Nephron progenitor cell (in vitro differentiated cells): ENCODE measurements at regions not wholly inside any gene's neighbourhood (a gene's known extent, or its start where the extent isn't known, plus 50 kb on each side); places are given as distances from the start of the nearest gene placed in this dataset.

Experiments
- DNase-seq: peaks from one replicate; pipeline ENCODE4 v3.0.0; 2021
- H3K27ac Mint-ChIP-seq: 2 replicates; pipeline ENCODE4 v1.8.0; 2021; ENCODE audit warnings: mild to moderate bottlenecking, moderate library complexity, mixed read lengths
- H3K27me3 Mint-ChIP-seq: 2 replicates; pipeline ENCODE4 v1.8.0; 2021; ENCODE audit warnings: mild to moderate bottlenecking, low read depth, mixed read lengths; ENCODE audit not compliant: poor library complexity
- H3K36me3 Mint-ChIP-seq: 2 replicates; pipeline ENCODE4 v1.8.0; 2021; ENCODE audit warnings: low read depth, mixed read lengths
- H3K4me1 Mint-ChIP-seq: 2 replicates; pipeline ENCODE4 v1.8.0; 2021; ENCODE audit warnings: mixed read lengths
- H3K4me3 Mint-ChIP-seq: 2 replicates; pipeline ENCODE4 v1.8.0; 2021; ENCODE audit warnings: mild to moderate bottlenecking, moderate library complexity, mixed read lengths
- H3K9me3 Mint-ChIP-seq: 2 replicates; pipeline ENCODE4 v1.8.0; 2021; ENCODE audit warnings: mild to moderate bottlenecking, moderate library complexity, mixed read lengths
- TF ChIP-seq, protein P1 (sequence below): fragments of 200-600 bp; sonication (generic); IDR thresholded peaks from 2 replicates; pipeline ENCODE4 v1.5.0; 2021; ENCODE audit warnings: antibody characterized with exemption

- no peak for DNase-seq
- H3K36me3 Mint-ChIP-seq = no peaks in the 10 kb centered on the region
- TF ChIP-seq, protein P1, sequence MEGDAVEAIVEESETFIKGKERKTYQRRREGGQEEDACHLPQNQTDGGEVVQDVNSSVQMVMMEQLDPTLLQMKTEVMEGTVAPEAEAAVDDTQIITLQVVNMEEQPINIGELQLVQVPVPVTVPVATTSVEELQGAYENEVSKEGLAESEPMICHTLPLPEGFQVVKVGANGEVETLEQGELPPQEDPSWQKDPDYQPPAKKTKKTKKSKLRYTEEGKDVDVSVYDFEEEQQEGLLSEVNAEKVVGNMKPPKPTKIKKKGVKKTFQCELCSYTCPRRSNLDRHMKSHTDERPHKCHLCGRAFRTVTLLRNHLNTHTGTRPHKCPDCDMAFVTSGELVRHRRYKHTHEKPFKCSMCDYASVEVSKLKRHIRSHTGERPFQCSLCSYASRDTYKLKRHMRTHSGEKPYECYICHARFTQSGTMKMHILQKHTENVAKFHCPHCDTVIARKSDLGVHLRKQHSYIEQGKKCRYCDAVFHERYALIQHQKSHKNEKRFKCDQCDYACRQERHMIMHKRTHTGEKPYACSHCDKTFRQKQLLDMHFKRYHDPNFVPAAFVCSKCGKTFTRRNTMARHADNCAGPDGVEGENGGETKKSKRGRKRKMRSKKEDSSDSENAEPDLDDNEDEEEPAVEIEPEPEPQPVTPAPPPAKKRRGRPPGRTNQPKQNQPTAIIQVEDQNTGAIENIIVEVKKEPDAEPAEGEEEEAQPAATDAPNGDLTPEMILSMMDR = no peak
- peaks cover 4% of the 10 kb centered on the region for H3K27me3 Mint-ChIP-seq
- no peak overlapping the region for H3K27ac Mint-ChIP-seq
- H3K4me3 Mint-ChIP-seq = no peak overlapping the region
- peaks cover 5% of the 10 kb centered on the region for H3K4me1 Mint-ChIP-seq
- peaks cover 3% of the 10 kb centered on the region for H3K9me3 Mint-ChIP-seq
These were observed 875.4 kb upstream of the PRKX start for GRCh38 chrX:4588893-4589292.

DNA sequence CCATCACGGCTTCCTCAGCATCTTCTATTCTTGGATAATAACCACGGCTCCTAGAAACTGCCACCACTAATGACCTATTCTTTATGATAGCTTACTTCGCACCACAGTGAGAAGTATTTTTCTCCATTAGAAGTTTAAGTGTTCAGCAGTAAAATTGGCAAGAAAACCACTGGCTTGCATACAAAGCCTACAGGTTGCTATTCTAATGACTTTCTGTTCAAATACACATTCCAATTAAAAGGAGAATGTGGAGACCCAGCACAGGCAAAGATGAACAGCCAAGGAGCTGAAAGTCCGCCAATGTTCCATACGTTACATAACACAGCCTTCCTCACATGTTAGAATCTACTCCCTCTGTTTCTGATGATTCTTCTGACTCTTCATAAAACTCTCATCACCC, 875.0 kb upstream of the PRKX start:
- Mint-ChIP-seq H3K27me3 (peaks cover 4% of the 10 kb centered on the region), H3K4me1 (peaks cover 5% of the 10 kb centered on the region), H3K9me3 (peaks cover 3% of the 10 kb centered on the region), H3K4me3 (no peak overlapping the region), H3K36me3 (no peaks in the 10 kb centered on the region), H3K27ac (no peak overlapping the region)
- TF ChIP-seq, protein P1 = no peak
- no peak for DNase-seq

DNA sequence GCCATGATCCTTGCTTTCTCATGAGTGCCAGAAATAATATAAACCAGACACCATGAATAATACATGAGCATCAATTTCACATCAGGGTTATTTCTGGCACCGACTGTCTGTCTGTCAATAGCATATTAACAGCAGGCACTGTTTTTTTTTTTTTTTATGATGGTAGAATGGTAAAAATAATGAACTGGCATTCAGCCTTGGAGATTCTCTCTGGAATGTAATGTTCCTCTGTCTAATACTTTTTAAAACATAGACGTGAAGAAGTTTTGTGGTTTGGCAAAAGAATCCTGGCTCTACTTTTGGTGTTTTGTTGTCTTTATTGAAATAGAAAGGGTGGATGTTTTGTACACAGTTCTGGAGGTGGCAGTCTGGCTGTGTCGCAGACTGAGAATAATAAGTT, 874.6 kb upstream of the PRKX start:
- H3K9me3 Mint-ChIP-seq = peaks cover 3% of the 10 kb centered on the region
- H3K36me3 Mint-ChIP-seq = no peaks in the 10 kb centered on the region
- H3K4me1 Mint-ChIP-seq = peaks cover 5% of the 10 kb centered on the region
- H3K4me3 Mint-ChIP-seq = no peak overlapping the region
- TF ChIP-seq, protein P1 = no peak
- DNase-seq = no peak
- peaks cover 4% of the 10 kb centered on the region for H3K27me3 Mint-ChIP-seq
- H3K27ac Mint-ChIP-seq = no peak overlapping the region

- H3K4me1 Mint-ChIP-seq = peaks cover 7% of the 10 kb centered on the region
- TF ChIP-seq, protein P1 = no peak
- DNase-seq = no peak
- no peaks in the 10 kb centered on the region for H3K27me3 Mint-ChIP-seq
- peaks cover 6% of the 10 kb centered on the region for H3K9me3 Mint-ChIP-seq
- no peaks in the 10 kb centered on the region for H3K36me3 Mint-ChIP-seq
- H3K4me3 Mint-ChIP-seq = no peak overlapping the region
- peak overlapping the region; percentile 46 for H3K27ac Mint-ChIP-seq
These were observed 866.5 kb upstream of the PRKX start for GRCh38 chrX:4579999-4580398.

- Mint-ChIP-seq H3K27me3 (no peaks in the 10 kb centered on the region), H3K4me3 (no peak overlapping the region), H3K4me1 (peaks cover 7% of the 10 kb centered on the region), H3K9me3 (peaks cover 6% of the 10 kb centered on the region), H3K27ac (no peak overlapping the region), H3K36me3 (no peaks in the 10 kb centered on the region)
- no peak for DNase-seq
- TF ChIP-seq, protein P1 = no peak
These were observed 866.0 kb upstream of the PRKX start for GRCh38 chrX:4579480-4579879.

GRCh38 chrX:4572691-4573090, 859.2 kb upstream of the PRKX start:
- Mint-ChIP-seq H3K36me3 (no peaks in the 10 kb centered on the region), H3K27me3 (peaks cover 3% of the 10 kb centered on the region), H3K4me3 (no peak overlapping the region), H3K9me3 (peaks cover 5% of the 10 kb centered on the region), H3K27ac (no peak overlapping the region), H3K4me1 (no peaks in the 10 kb centered on the region)
- no peak for DNase-seq
- TF ChIP-seq, protein P1 = no peak
